CD4-positive, alpha-beta T cell (primary cell): ENCODE measurements at regions not wholly inside any gene's neighbourhood (a gene's known extent, or its start where the extent isn't known, plus 50 kb on each side); places are given as distances from the start of the nearest gene placed in this dataset.

Experiments
- ATAC-seq: fragments of 200-7000 bp; cut with Tn5 transposase; one replicate; pipeline ENCODE4 v1.10.0; 2022; ENCODE audit warnings: mild to moderate bottlenecking; ENCODE audit not compliant: poor library complexity
- CTCF ChIA-PET: fragments of 350-600 bp; sonication (Branson Sonifier 250); formaldehyde crosslinking; loops from one replicate; lab custom pipeline; 2021; ENCODE audit warnings: antibody characterized with exemption, inconsistent platforms; lab: Charles Lee
- POLR2A ChIA-PET: fragments of 350-600 bp; sonication (Branson Sonifier 250); formaldehyde crosslinking; loops from one replicate; lab custom pipeline; 2021; ENCODE audit warnings: antibody characterized with exemption, inconsistent platforms; lab: Charles Lee
- DNase-seq, 14 experiments: peaks; one replicate each; pipeline ENCODE4 v3.0.0-alpha.2; 2013 to 2020; ENCODE audit warnings: mixed read lengths in 2 of 14
- H3K27ac ChIP-seq, 2 donors: one replicate each; pipeline versions ENCODE4 v1.5.1 to v1.7.0; 2013; ENCODE audit warnings: low read length in 2 of 2, low read depth in 1 of 2, mild to moderate bottlenecking in 1 of 2
- H3K27me3 ChIP-seq, 2 experiments: 1 replicate in 1 of 2; 2 replicates in 1 of 2; pipeline versions ENCODE4 v1.6.1 to v1.7.0; 2013; ENCODE audit warnings: low read length in 2 of 2, control low read depth in 1 of 2, mild to moderate bottlenecking in 1 of 2, moderate library complexity in 1 of 2; ENCODE audit not compliant: insufficient read depth in 2 of 2, control insufficient read depth in 1 of 2
- H3K36me3 ChIP-seq: one replicate; pipeline ENCODE4 v1.6.1; 2013; ENCODE audit warnings: low read length, control low read depth; ENCODE audit not compliant: insufficient read depth
- H3K4me1 ChIP-seq: one replicate; pipeline ENCODE4 v1.6.1; 2013; ENCODE audit warnings: low read length, control low read depth; ENCODE audit not compliant: insufficient read depth
- H3K4me3 ChIP-seq: one replicate; pipeline ENCODE4 v1.5.1; 2013; ENCODE audit warnings: mild to moderate bottlenecking, low read length, moderate library complexity
- H3K9me3 ChIP-seq, 2 experiments: 1 replicate in 1 of 2; 2 replicates in 1 of 2; pipeline versions ENCODE4 v1.6.1 to v1.7.0; 2013; ENCODE audit warnings: low read length in 2 of 2, mild to moderate bottlenecking in 2 of 2, control low read depth in 1 of 2, moderate library complexity in 1 of 2; ENCODE audit not compliant: control insufficient read depth in 1 of 2, insufficient read depth in 1 of 2
- H3K27ac Mint-ChIP-seq: one replicate; pipeline ENCODE4 v1.8.0; 2020; ENCODE audit warnings: mixed read lengths
- H3K27me3 Mint-ChIP-seq: one replicate; pipeline ENCODE4 v1.8.0; 2021; ENCODE audit warnings: mixed read lengths
- H3K36me3 Mint-ChIP-seq: one replicate; pipeline ENCODE4 v1.8.0; 2021; ENCODE audit warnings: low read depth, mixed read lengths
- H3K4me1 Mint-ChIP-seq: one replicate; pipeline ENCODE4 v1.8.0; 2021; ENCODE audit warnings: low read depth, mixed read lengths
- H3K4me3 Mint-ChIP-seq: one replicate; pipeline ENCODE4 v1.8.0; 2020; ENCODE audit warnings: mild to moderate bottlenecking, mixed read lengths
- H3K9me3 Mint-ChIP-seq: one replicate; pipeline ENCODE4 v1.8.0; 2020; ENCODE audit warnings: mixed read lengths
- CTCF ChIP-seq: fragments of 200-600 bp; IDR thresholded peaks from one replicate; pipeline ENCODE4 v1.8.0; 2022; ENCODE audit warnings: antibody characterized with exemption, mild to moderate bottlenecking
- intact Hi-C, 2 experiments: fragments of 100-400 bp; cut with DNase I in 1 of 2; cut with micrococcal nuclease in 1 of 2; formaldehyde crosslinking; loops; one replicate each; pipeline versions ENCODE4 v1.15.1 to v1.9.0; 2023 to 2025; cut with DNase I, micrococcal nuclease

GRCh38 chr13:54367639-54368271, 1339.1 kb downstream of the OLFM4 start:
- Histone ChIP-seq H3K27me3 (no peaks in the 10 kb centered on the region), H3K4me3 (no peak overlapping the region), H3K4me1 (no peaks in the 10 kb centered on the region), H3K36me3 (no peaks in the 10 kb centered on the region), H3K27ac (no peak overlapping the region), H3K9me3 (peaks cover 0 to 3% of the 10 kb centered on the region in 2 experiments)
- ChIA-PET CTCF (no interaction called here), POLR2A (no interaction called here)
- Mint-ChIP-seq H3K27ac (no peak overlapping the region), H3K9me3 (peaks cover 12% of the 10 kb centered on the region), H3K27me3 (no peaks in the 10 kb centered on the region), H3K4me3 (no peak overlapping the region), H3K4me1 (no peaks in the 10 kb centered on the region), H3K36me3 (no peaks in the 10 kb centered on the region)
- intact Hi-C loops, result no loop called here
- DNase-seq (no peak), ATAC-seq (no peak)
- no peak for TF ChIP-seq CTCF

- no peak for TF ChIP-seq CTCF
- Mint-ChIP-seq H3K36me3 (no peaks in the 10 kb centered on the region), H3K4me3 (no peak overlapping the region), H3K27me3 (no peaks in the 10 kb centered on the region), H3K9me3 (peaks cover 11% of the 10 kb centered on the region), H3K4me1 (no peaks in the 10 kb centered on the region), H3K27ac (no peak overlapping the region)
- Histone ChIP-seq H3K9me3 (peaks cover 0 to 3% of the 10 kb centered on the region in 2 experiments), H3K27me3 (no peaks in the 10 kb centered on the region), H3K4me3 (no peak overlapping the region), H3K36me3 (no peaks in the 10 kb centered on the region), H3K27ac (no peak overlapping the region), H3K4me1 (no peaks in the 10 kb centered on the region)
- ChIA-PET CTCF (no interaction called here), POLR2A (no interaction called here)
- ATAC-seq, result no peak
- DNase-seq, result no peak
- intact Hi-C loops, result no loop called here
Observed at GRCh38 chr13:54368387-54368786, 1339.8 kb downstream of the OLFM4 start.

DNA sequence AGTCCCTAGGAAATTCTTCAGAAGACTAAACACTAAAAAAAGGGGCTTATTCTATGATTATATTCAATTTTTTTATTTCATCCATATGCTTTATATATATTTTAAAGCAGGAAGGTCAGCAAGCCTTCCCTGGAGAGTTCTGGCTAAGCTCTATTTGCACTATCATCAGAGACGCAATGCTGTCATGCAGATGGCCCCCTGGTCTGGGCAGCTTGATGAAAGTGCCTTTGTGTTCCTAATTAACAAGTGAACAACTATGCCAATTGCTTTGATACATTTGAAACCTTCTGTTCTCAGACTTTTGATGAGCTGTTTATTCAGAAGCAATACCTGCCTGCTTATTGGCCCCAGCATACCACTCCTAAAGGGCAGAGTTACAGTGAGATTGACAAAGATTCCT, 1344.6 kb downstream of the OLFM4 start:
- DNase-seq (no peak), ATAC-seq (no peak)
- H3K36me3 ChIP-seq, result no peaks in the 10 kb centered on the region
- H3K27ac Mint-ChIP-seq, result no peak overlapping the region
- ChIA-PET CTCF (no interaction called here), POLR2A (no interaction called here)
- no peak overlapping the region for H3K4me3 Mint-ChIP-seq
- H3K27me3 ChIP-seq, result no peaks in the 10 kb centered on the region
- no peaks in the 10 kb centered on the region for H3K27me3 Mint-ChIP-seq
- H3K27ac ChIP-seq, result no peak overlapping the region
- H3K4me3 ChIP-seq, result no peak overlapping the region
- H3K4me1 Mint-ChIP-seq, result no peaks in the 10 kb centered on the region
- H3K36me3 Mint-ChIP-seq, result no peaks in the 10 kb centered on the region
- H3K9me3 Mint-ChIP-seq, result peaks cover 15% of the 10 kb centered on the region
- peaks cover 0 to 5% of the 10 kb centered on the region in 2 experiments for H3K9me3 ChIP-seq
- intact Hi-C loops, result no loop called here
- H3K4me1 ChIP-seq, result no peaks in the 10 kb centered on the region
- no peak for TF ChIP-seq CTCF
